ENCODE measurements at regions not wholly inside any gene's neighbourhood (a gene's known extent, or its start where the extent isn't known, plus 50 kb on each side); places are given as distances from the start of the nearest gene placed in this dataset.

- Histone ChIP-seq H3K4me2 (ENCODE audit: low read depth, low read length, poor library complexity, severe bottlenecking) (no peak overlapping the region), H3K36me3 (ENCODE audit: insufficient read depth, low read length) (no peaks in the 10 kb centered on the region), H4K20me1 (ENCODE audit: insufficient read depth, low read length, poor library complexity, severe bottlenecking) (no peaks in the 10 kb centered on the region), H3K4me1 (ENCODE audit: insufficient read depth, low read length, poor library complexity, severe bottlenecking) (no peaks in the 10 kb centered on the region), H3K79me2 (ENCODE audit: insufficient read depth, low read length) (no peaks in the 10 kb centered on the region), H3F3A (ENCODE audit: low read depth) (no peaks in the 10 kb centered on the region), H3K9me3 (ENCODE audit: insufficient read depth, low read depth, low read length) (no peaks in the 10 kb centered on the region; the same call in 1 of the 2 replicates), H3K4me3 (ENCODE audit: low read length, poor library complexity, severe bottlenecking) (no peak overlapping the region), H3K9me2 (replicated peaks; ENCODE audit: low read depth, low read length) (no peaks in the 10 kb centered on the region), H2AFZ (ENCODE audit: low read length) (no peak overlapping the region), H3K27me3 (ENCODE audit: insufficient read depth, low read length, poor library complexity, severe bottlenecking) (no peaks in the 10 kb centered on the region), H3K9ac (ENCODE audit: low read depth, low read length, poor library complexity, severe bottlenecking) (no peak overlapping the region)
- no peak for TF ChIP-seq EZH2phosphoT487 (IDR thresholded peaks at IDR 0.05; ENCODE audit: borderline replicate concordance)
- TF ChIP-seq, protein P1, sequence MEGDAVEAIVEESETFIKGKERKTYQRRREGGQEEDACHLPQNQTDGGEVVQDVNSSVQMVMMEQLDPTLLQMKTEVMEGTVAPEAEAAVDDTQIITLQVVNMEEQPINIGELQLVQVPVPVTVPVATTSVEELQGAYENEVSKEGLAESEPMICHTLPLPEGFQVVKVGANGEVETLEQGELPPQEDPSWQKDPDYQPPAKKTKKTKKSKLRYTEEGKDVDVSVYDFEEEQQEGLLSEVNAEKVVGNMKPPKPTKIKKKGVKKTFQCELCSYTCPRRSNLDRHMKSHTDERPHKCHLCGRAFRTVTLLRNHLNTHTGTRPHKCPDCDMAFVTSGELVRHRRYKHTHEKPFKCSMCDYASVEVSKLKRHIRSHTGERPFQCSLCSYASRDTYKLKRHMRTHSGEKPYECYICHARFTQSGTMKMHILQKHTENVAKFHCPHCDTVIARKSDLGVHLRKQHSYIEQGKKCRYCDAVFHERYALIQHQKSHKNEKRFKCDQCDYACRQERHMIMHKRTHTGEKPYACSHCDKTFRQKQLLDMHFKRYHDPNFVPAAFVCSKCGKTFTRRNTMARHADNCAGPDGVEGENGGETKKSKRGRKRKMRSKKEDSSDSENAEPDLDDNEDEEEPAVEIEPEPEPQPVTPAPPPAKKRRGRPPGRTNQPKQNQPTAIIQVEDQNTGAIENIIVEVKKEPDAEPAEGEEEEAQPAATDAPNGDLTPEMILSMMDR (conservative IDR thresholded peaks at IDR 0.05; ENCODE audit: low read length): no peak
Measured at GRCh38 chr10:108097258-108097657, 932.8 kb upstream of the SORCS1 start.

DNA sequence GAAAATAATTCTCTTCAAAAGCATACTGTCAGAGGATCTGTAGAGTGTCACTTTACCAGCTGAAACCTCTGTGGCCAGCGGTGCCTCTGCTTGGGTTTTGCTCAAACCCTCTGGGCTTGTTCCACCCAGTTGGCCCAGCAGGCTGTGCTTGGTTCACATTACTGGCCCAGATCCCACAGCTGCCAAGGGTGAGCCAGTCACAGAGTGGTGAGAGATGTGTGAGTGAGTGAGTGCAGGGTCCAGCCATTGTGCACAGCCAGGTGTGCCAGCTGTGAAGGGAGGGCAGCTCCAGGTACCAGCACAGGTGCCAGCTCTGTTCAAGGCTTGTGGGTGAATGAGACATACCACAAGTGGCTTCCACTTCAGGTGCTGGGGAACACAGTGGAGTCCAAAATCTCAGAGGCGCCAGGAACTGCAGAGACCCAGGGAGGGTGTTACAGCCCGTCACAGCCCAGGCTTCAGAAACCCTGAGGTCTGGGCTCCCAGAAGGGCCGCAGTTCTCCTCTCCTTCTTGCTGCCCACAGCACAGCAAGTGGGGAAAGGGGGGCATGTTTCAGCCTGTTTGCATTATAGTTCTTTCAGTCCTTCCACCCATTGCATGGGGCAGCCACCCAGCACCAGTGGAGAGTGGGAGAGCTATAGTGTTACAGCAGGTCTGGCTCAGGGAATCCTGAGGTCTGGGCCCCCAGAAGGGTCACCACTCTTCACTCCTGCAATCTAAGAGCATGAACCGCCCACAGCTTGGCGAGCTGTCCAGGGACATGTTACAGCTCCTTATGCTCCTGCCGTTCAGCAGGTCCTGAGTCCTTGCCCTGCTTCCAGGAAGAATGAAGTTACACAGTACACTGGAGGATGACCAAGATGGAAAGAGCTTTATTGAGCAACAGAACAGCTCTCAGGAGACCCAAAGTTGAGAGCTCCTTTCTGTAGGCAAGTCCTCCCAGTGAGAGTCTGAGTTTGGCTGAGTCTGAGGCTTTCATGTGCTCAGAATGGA, 931.7 kb upstream of the SORCS1 start:
- H3K4me3 ChIP-seq (ENCODE audit: low read length, poor library complexity, severe bottlenecking): no peak overlapping the region
- H2AFZ ChIP-seq (ENCODE audit: low read length): no peak overlapping the region
- no peak overlapping the region for H3K9ac ChIP-seq (ENCODE audit: low read depth, low read length, poor library complexity, severe bottlenecking)
- H3K9me3 ChIP-seq (ENCODE audit: insufficient read depth, low read depth, low read length): no peaks in the 10 kb centered on the region; the same call in 1 of the 2 replicates
- H3F3A ChIP-seq (ENCODE audit: low read depth): no peaks in the 10 kb centered on the region
- no peaks in the 10 kb centered on the region for H3K36me3 ChIP-seq (ENCODE audit: insufficient read depth, low read length)
- H3K79me2 ChIP-seq (ENCODE audit: insufficient read depth, low read length): no peaks in the 10 kb centered on the region
- no peak for TF ChIP-seq EZH2phosphoT487 (IDR thresholded peaks at IDR 0.05; ENCODE audit: borderline replicate concordance)
- TF ChIP-seq, protein P1 (conservative IDR thresholded peaks at IDR 0.05; ENCODE audit: low read length): no peak
- no peaks in the 10 kb centered on the region for H3K9me2 ChIP-seq (replicated peaks; ENCODE audit: low read depth, low read length)
- no peaks in the 10 kb centered on the region for H3K27me3 ChIP-seq (ENCODE audit: insufficient read depth, low read length, poor library complexity, severe bottlenecking)
- H3K4me1 ChIP-seq (ENCODE audit: insufficient read depth, low read length, poor library complexity, severe bottlenecking): no peaks in the 10 kb centered on the region
- no peaks in the 10 kb centered on the region for H4K20me1 ChIP-seq (ENCODE audit: insufficient read depth, low read length, poor library complexity, severe bottlenecking)
- no peak overlapping the region for H3K4me2 ChIP-seq (ENCODE audit: low read depth, low read length, poor library complexity, severe bottlenecking)

DNA sequence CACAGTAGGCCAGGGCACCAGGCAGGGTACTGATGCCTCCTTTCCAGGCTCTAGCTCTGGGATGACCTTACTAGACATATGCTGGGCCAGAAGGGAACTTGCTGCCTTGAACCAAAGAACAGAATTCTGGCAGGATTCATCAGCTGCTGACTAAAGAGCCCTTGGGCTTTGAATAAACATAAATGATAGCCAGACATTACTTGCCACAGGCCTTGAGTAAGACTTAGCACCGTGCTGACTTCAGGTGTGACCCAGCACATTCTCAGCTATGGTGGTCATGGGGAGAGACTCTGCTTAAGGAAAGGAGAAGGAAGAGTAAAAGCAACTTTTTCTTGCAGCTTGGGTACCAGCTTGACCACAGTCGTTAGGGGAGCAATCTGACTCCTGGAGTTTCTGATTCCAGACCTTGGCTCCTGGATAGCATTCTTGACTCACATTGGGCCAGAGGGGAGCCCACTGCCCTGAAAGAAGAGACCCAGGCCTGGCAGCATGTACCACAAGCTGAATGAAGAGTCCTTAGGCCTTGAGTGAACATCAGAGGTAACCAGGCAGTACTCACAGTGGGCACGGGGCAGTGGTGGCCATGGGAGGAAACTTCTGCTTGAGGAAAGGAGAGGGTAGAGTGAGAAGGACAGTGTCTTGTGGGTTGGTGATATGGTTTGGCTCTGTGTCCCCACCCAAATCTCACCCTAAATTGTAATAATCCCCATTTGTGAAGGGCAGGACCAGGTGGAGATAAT, 926.1 kb upstream of the SORCS1 start:
- Histone ChIP-seq H3K9me2 (replicated peaks; ENCODE audit: low read depth, low read length) (no peaks in the 10 kb centered on the region), H3K36me3 (ENCODE audit: insufficient read depth, low read length) (no peaks in the 10 kb centered on the region), H2AFZ (ENCODE audit: low read length) (no peak overlapping the region), H4K20me1 (ENCODE audit: insufficient read depth, low read length, poor library complexity, severe bottlenecking) (no peaks in the 10 kb centered on the region), H3K9ac (ENCODE audit: low read depth, low read length, poor library complexity, severe bottlenecking) (no peak overlapping the region), H3K4me3 (ENCODE audit: low read length, poor library complexity, severe bottlenecking) (no peak overlapping the region), H3F3A (ENCODE audit: low read depth) (no peaks in the 10 kb centered on the region), H3K9me3 (ENCODE audit: insufficient read depth, low read depth, low read length) (no peaks in the 10 kb centered on the region), H3K79me2 (ENCODE audit: insufficient read depth, low read length) (no peaks in the 10 kb centered on the region), H3K27me3 (ENCODE audit: insufficient read depth, low read length, poor library complexity, severe bottlenecking) (no peaks in the 10 kb centered on the region), H3K4me1 (ENCODE audit: insufficient read depth, low read length, poor library complexity, severe bottlenecking) (no peaks in the 10 kb centered on the region), H3K4me2 (ENCODE audit: low read depth, low read length, poor library complexity, severe bottlenecking) (no peak overlapping the region)
- TF ChIP-seq EZH2phosphoT487 (IDR thresholded peaks at IDR 0.05; ENCODE audit: borderline replicate concordance): no peak
- TF ChIP-seq, protein P1 (conservative IDR thresholded peaks at IDR 0.05; ENCODE audit: low read length): no peak

All from Loucy (cell line).